Pons (tissue), 1 donor: ENCODE measurements at regions not wholly inside any gene's neighbourhood (a gene's known extent, or its start where the extent isn't known, plus 50 kb on each side); places are given as distances from the start of the nearest gene placed in this dataset.
"Not testable (repeated sequence)": the region's sequence is repeated elsewhere in the genome, so short reads cannot be mapped to it uniquely, and the experiment has no call there.

Experiments
- DNase-seq: peaks from one replicate; pipeline ENCODE4 v3.0.0-alpha.2; 2016; ENCODE audit warnings: low spot score

DNA sequence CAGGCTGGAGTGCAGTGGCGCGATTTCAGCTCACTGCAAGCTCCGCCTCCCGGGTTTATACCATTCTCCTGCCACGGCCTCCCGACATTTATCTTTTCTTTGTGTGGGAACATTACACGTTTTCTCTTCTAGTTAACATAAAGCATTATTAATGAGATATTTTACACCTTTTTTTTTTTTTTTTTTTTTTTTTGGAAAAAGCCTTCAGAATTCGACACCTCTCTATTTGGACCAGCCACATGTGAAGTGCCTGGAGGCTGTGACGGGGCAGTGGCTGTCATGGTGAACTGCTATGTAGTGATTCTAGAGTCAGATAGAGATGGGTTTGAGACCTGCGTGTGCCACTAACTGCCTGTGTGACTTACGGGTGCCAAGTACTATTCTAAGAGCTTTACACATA lies 64.3 kb downstream of the SMIM38 start:
- DNase-seq, result no peak

DNA sequence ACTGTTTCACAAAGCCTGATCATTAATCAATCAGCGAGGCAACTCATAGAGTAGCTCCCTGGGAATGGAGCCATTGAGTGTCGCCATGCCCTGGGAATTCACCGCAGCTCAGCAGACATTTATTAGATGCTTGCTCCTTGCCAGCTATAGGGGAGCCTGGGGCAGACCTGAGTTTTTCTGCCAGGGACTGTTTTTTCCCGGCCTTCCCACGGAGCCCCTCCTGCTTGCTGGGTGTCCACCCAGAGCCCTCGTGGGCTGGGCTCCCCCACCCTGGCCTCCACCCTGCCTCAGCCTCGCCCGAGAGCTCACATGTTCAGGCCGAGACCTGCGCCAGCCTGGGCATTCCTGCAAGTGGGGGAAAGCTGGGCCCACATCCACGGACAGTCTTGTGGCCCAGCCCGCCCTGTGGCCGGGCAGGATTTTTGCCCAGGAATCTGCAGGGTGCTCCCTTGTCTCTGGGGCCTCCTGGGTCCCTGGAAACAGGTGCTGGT lies 64.9 kb downstream of the SMIM38 start:
- no peak for DNase-seq

DNA sequence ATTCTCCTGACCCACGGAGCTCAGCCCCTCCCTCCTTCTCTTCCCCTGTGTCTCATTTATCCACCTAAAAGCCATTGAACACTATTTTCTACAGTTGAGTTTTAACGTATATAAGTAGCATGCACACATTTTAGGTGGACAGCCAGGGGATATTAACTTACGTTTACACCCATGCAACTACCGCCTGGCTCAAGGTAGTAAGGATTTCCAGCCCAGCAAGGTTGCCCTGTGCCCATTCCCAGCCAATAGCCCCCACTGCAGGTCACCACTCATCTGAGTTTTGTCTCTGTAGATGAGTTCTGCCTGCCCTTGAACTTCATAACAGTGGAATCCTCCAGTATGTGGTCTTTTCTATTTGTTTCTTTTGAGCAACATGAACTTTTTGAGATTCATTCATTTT lies 65.4 kb downstream of the SMIM38 start:
- DNase-seq, result no peak

- not testable (repeated sequence) for DNase-seq
Measured at GRCh38 chr11:69221636-69222035, 65.9 kb downstream of the SMIM38 start.

DNA sequence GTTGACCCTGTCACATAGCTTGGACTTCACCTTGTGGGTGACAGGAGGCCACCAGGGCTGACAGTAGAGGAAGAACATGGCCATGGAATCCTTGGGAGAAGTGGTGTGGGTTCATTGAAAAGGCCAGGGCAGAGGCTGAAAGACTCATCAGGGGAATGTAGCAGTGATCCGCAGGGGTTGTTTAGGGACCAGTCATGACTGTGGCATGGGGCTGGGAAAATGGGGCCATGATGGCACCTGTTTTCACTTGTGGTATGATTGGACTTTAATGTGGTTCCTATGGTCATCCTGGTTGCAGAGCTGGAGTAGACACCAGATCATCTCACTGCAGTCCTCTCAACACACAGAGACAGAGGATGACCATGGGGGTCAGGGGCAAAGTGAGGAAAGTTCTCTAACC lies 66.7 kb upstream of the MYEOV start:
- no peak for DNase-seq

GRCh38 chr11:69229511-69229910 lies 64.4 kb upstream of the MYEOV start:
- DNase-seq, result no peak

DNA sequence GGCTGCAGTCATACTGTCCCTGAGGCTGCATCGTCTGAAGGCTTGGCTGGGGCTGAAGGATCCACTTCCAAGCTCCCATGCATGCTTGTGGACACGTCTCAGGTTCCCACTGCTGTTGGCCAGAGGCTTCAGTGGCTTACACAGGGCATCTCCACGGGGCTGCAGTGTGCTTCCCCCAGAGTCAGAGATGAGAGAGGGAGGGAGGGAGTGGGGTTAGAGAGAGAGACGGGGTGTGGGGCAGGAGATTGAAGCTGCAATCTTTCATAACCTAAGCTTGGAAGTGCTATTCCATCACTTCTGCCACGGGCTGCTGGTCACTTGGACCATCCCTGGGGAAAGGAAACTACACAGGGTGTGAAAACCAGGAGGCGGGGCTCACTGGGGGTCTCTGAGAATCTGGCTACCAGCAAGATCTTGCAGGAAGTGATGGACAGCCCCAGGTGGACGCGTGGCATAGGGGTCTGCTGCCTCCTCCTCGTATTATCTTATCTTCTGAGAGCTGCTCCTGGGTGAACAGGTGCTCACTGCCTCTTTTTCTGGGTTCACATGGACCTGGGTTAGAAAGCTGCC lies 63.0 kb upstream of the MYEOV start:
- no peak for DNase-seq

DNA sequence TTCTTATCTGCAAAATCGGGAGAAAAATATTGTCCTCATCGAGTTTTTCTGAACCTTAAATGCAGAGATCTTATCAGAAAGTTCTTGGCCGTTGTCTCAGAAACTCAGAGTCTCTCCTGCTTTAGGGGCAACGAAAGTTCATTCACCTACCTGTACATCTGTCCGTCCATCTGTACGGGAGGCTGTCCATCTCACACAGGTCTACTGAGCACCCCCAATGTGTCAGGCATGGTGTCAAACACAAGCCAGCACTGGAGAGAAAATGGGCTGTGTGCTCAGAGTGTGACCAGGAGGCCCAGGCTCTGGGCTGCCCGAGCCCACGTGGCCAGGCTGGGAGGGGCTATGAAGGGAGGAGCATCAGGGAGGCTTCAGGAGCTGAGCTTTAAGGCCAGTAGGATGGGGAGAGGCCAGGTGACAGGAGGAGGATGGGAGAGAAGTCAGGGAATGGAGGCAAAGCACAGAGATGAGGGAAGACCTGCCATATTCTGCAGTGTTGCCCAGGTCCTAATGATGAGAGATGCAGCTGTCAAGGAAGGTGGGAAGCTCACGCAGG lies 62.4 kb upstream of the MYEOV start:
- DNase-seq, result no peak

- no peak for DNase-seq
Measured at GRCh38 chr11:69232821-69233743, 60.9 kb upstream of the MYEOV start.

GRCh38 chr11:69233744-69234570 lies 60.0 kb upstream of the MYEOV start:
- DNase-seq, result no peak

GRCh38 chr11:69234740-69235710 lies 58.9 kb upstream of the MYEOV start:
- DNase-seq, result no peak

DNA sequence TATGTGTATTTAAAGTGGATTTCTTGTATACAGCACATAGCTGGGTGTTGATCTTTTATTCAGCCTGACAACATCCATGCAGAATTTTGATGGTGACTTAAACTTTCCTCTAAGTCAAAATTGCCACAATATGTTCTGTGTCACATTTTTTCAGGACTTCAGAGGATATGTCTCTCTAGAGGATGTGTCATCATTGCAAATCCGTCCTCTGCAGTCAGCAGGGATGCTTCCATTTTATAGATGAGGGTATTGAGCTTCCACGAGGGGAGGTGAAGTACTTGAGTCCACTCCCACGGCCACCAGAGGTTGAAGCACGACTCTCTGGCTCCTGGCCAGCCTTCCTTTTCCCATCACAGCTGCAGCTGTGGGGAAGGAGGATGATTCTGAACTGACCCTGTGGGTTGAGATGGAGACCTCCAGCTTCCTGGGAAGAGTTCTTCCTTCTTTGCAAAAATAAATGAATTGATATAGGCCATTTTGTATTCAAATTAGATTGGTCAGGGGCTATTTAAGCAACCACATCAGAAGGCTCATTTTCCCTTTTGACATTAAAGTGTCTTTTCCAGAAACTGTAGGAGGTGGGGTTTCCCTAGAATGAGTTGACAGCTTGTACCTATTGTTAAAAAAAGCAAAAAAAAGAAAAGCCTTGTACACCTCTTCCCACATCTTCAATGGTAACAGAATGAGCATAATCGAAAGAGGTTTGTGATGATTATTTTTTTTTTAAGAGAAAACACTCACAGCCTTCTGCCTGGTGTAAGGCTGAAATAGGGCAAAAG lies 55.2 kb upstream of the MYEOV start:
- DNase-seq, result no peak

DNA sequence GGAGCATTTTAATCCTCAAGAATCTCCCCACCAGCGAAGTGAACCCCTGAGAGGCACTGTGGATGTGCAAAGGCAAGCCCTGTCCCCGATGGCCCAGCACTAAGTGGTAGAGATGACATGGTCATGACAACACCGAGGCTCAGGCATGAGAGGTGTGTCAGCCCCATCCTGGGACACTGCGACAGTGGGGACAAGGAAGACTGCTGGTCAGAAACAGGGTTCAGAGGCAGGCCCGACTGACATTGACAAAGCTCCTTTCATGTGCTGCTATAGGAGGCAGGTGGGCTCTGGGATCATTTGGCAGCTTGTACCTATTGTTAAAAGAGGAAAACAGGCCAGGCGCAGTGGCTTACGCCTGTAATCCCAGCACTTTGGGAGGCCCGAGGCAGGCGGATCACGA lies 54.3 kb upstream of the MYEOV start:
- DNase-seq, result no peak

DNA sequence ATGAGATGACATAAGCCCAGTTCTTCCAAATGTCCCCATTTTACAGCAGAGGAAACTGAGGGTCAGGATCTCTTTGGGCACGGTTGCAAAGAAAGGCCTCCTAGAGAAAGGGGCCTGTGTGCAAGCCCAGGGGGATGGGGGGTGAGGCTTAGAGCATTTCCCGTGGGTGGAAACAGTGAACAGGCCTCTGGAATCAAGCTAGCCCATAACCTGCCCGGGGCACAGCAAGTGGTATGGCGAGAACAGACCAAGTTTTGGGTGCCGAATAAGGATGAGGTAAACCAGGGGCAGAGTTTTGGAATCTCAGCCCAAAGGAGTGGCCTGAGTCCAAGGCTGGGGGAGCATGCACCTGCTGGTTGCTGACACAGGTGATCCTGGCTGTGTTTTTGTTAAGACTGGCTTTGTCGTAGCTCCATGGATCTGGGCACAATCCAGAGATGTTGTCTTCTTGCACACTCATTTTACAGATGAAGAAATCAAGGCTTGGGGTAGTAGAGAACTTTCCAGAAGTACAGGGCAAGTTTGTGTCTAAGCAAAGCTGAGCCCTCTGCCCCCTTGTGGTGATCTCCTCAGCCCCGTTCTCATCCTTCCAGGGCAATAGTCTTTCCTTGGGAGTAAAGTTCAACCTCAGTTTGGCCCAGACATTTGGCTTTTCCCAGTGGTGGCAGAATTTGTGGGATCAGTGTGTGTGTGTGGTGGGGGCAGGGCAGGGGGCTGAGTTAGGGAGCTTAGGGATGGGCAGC lies 53.5 kb upstream of the MYEOV start:
- DNase-seq, result no peak

DNA sequence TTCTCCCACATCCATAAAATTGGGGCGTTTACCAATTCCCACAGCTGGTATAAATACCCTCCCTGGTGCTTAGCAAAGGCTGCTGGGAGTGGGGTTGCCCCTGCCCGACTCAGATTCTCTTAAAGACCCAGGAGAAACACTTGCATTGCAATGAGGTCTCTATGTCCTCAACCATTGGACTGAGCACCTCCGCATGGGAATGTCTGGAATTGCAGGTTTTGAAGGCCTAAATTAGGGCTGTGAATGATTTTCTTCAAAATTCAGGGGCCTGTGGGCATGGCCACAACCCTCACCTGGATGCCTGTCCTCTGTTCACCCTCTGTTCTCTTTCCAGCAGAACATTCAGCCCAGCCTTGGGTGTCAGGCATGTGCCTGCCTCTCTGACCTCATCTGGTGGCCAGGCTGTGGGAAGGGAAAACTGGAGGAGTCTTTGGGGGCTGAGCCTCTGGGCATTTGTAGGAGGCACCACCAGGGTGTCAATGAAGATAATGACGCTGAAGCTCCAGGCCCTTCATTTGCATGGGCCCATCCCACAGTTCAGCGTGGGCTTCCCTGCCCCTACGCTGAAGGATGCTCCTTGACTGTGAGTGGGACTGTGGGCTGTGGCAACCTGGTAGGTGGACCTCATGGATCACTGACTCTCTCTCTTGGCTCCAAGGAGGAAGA lies 52.7 kb upstream of the MYEOV start:
- DNase-seq, result no peak

GRCh38 chr11:69241844-69242243 lies 52.1 kb upstream of the MYEOV start:
- no peak for DNase-seq

GRCh38 chr11:69242266-69242920 lies 51.6 kb upstream of the MYEOV start:
- DNase-seq, result peak; percentile 17

- DNase-seq, result no peak
Measured at GRCh38 chr11:69243496-69244200, 50.3 kb upstream of the MYEOV start.
